GM23338 (cell line): ENCODE measurements at regions not wholly inside any gene's neighbourhood (a gene's known extent, or its start where the extent isn't known, plus 50 kb on each side); places are given as distances from the start of the nearest gene placed in this dataset.

Experiments used
- ATAC-seq: fragments of 200-7000 bp; cut with Tn5 transposase; 3 replicates; pipeline ENCODE4 v1.9.1; 2020
- DNase-seq: peaks from one replicate; pipeline ENCODE4 v3.0.0-alpha.2; 2015; ENCODE audit warnings: low spot score
- H2AFZ ChIP-seq: fragments of 200-600 bp; sonication (generic); 2 replicates; pipeline ENCODE4 v1.8.0; 2016; ENCODE audit warnings: antibody characterized with exemption, mild to moderate bottlenecking, moderate library complexity
- H3F3A ChIP-seq: fragments of 200-600 bp; sonication (generic); replicated peaks from 2 replicates; pipeline ENCODE4 v1.8.0; 2017; ENCODE audit warnings: antibody characterized with exemption, mixed run types, low read depth
- H3K27ac ChIP-seq: fragments of 200-600 bp; sonication (generic); 2 replicates; pipeline ENCODE4 v1.6.1; 2016; ENCODE audit warnings: low read depth
- H3K27me3 ChIP-seq: fragments of 200-600 bp; sonication (generic); 2 replicates; pipeline ENCODE4 v1.8.0; 2016; ENCODE audit warnings: mild to moderate bottlenecking, mixed run types, moderate library complexity; ENCODE audit not compliant: insufficient read depth
- H3K36me3 ChIP-seq: fragments of 200-600 bp; sonication (generic); 2 replicates; pipeline ENCODE4 v1.8.0; 2016; ENCODE audit warnings: mild to moderate bottlenecking; ENCODE audit not compliant: insufficient read depth
- H3K4me1 ChIP-seq: fragments of 200-600 bp; sonication (generic); 2 replicates; pipeline ENCODE4 v1.8.0; 2016; ENCODE audit warnings: mild to moderate bottlenecking, moderate library complexity; ENCODE audit not compliant: insufficient read depth
- H3K4me2 ChIP-seq: fragments of 200-600 bp; sonication (generic); 2 replicates; pipeline ENCODE4 v1.7.1; 2017; ENCODE audit warnings: mixed run types
- H3K4me3 ChIP-seq: fragments of 200-600 bp; sonication (generic); 2 replicates; pipeline ENCODE4 v1.6.1; 2016; ENCODE audit warnings: mixed run types
- H3K79me2 ChIP-seq: fragments of 200-600 bp; sonication (generic); replicated peaks from 2 replicates; pipeline ENCODE4 v1.8.0; 2017; ENCODE audit warnings: mild to moderate bottlenecking; ENCODE audit not compliant: insufficient read depth
- H3K9me2 ChIP-seq: fragments of 200-600 bp; sonication (generic); 2 replicates; pipeline ENCODE4 v1.8.0; 2017; ENCODE audit not compliant: insufficient read depth
- H4K20me1 ChIP-seq: fragments of 200-600 bp; sonication (generic); replicated peaks from 2 replicates; pipeline ENCODE4 v1.8.0; 2017; ENCODE audit warnings: mild to moderate bottlenecking; ENCODE audit not compliant: insufficient read depth
- H3K27ac Mint-ChIP-seq: 2 replicates; pipeline ENCODE4 v1.8.0; 2020; ENCODE audit warnings: inconsistent platforms, mild to moderate bottlenecking, moderate library complexity, mixed read lengths
- H3K27me3 Mint-ChIP-seq: 3 replicates; pipeline ENCODE4 v1.8.0; 2022; ENCODE audit warnings: low read depth, mild to moderate bottlenecking, moderate library complexity, mixed read lengths, inconsistent platforms; ENCODE audit not compliant: insufficient read depth, poor library complexity
- H3K36me3 Mint-ChIP-seq: 3 replicates; pipeline ENCODE4 v1.8.0; 2021; ENCODE audit warnings: low read depth, mild to moderate bottlenecking, inconsistent platforms, moderate library complexity, mixed read lengths
- H3K4me1 Mint-ChIP-seq: 3 replicates; pipeline ENCODE4 v1.8.0; 2020; ENCODE audit warnings: mild to moderate bottlenecking, inconsistent platforms, mixed read lengths
- H3K4me3 Mint-ChIP-seq: 3 replicates; pipeline ENCODE4 v1.8.0; 2021; ENCODE audit warnings: moderate library complexity, mild to moderate bottlenecking, inconsistent platforms, mixed read lengths
- H3K9me3 Mint-ChIP-seq: 3 replicates; pipeline ENCODE4 v1.8.0; 2020; ENCODE audit warnings: moderate library complexity, mild to moderate bottlenecking, inconsistent platforms, mixed read lengths
- CREB1 ChIP-seq: fragments of 250-450 bp; sonication (Bioruptor Pico); IDR thresholded peaks from 2 replicates; pipeline ENCODE4 v1.5.0; 2020; ENCODE audit warnings: low read depth, mild to moderate bottlenecking, moderate library complexity
- ETS1 ChIP-seq: IDR thresholded peaks from 2 replicates; pipeline ENCODE4 v1.6.1; 2016; ENCODE audit warnings: antibody characterized with exemption
- EZH2 ChIP-seq: fragments of 200-600 bp; sonication (generic); IDR thresholded peaks from one replicate; pipeline ENCODE4 v1.8.0; 2017; ENCODE audit warnings: antibody characterized with exemption, mild to moderate bottlenecking, low read depth; ENCODE audit not compliant: unreplicated experiment
- EZH2phosphoT487 ChIP-seq: fragments of 200-600 bp; sonication (generic); IDR thresholded peaks from one replicate; pipeline ENCODE4 v1.8.1; 2018; ENCODE audit warnings: antibody characterized with exemption; ENCODE audit not compliant: unreplicated experiment
- JUNB ChIP-seq: IDR thresholded peaks from one replicate; pipeline ENCODE4 v1.6.1; 2016; ENCODE audit warnings: antibody characterized with exemption; ENCODE audit not compliant: unreplicated experiment
- NANOG ChIP-seq: IDR thresholded peaks from 2 replicates; pipeline ENCODE4 v1.6.1; 2016; ENCODE audit warnings: antibody characterized with exemption, borderline replicate concordance
- POLR2AphosphoS5 ChIP-seq: IDR thresholded peaks from 2 replicates; pipeline ENCODE4 v1.6.1; 2016; ENCODE audit warnings: antibody characterized with exemption, low read depth
- REST ChIP-seq: IDR thresholded peaks from one replicate; pipeline ENCODE4 v1.6.1; 2018; ENCODE audit warnings: antibody characterized with exemption; ENCODE audit not compliant: unreplicated experiment
- STAT1 ChIP-seq: IDR thresholded peaks from one replicate; pipeline ENCODE4 v1.6.1; 2016; ENCODE audit warnings: antibody characterized with exemption; ENCODE audit not compliant: unreplicated experiment
- ZNF114 ChIP-seq: fragments of 250-450 bp; sonication (Bioruptor Pico); IDR thresholded peaks from 2 replicates; pipeline ENCODE4 v1.5.0; 2020; ENCODE audit warnings: mild to moderate bottlenecking, moderate library complexity
- ZNF331 ChIP-seq: fragments of 250-450 bp; sonication (Bioruptor Pico); IDR thresholded peaks from 2 replicates; pipeline ENCODE4 v1.5.0; 2020; ENCODE audit warnings: low read depth, mild to moderate bottlenecking, moderate library complexity
- ZNF462 ChIP-seq: fragments of 250-450 bp; sonication (Bioruptor Pico); IDR thresholded peaks from 2 replicates; pipeline ENCODE4 v1.5.0; 2020; ENCODE audit warnings: mild to moderate bottlenecking, moderate library complexity
- TF ChIP-seq, protein P1 (sequence below), 2 experiments: fragments of 200-600 bp in 1 of 2; sonication (generic) in 1 of 2; conservative IDR thresholded peaks; 2 replicates each; pipeline versions ENCODE4 v1.5.1 to v1.6.1; 2016 to 2017; ENCODE audit warnings: antibody characterized with exemption in 2 of 2, low read depth in 2 of 2, mild to moderate bottlenecking in 2 of 2, moderate library complexity in 1 of 2

GRCh38 chr11:13111813-13112130 lies 102.7 kb downstream of the RASSF10 start:
- peaks cover 4% of the 10 kb centered on the region for H3K4me1 ChIP-seq
- H3K36me3 ChIP-seq = no peaks in the 10 kb centered on the region
- H3K9me2 ChIP-seq = peaks cover 12% of the 10 kb centered on the region; the same call in 1 of the 2 replicates
- Mint-ChIP-seq H3K4me3 (no peak overlapping the region), H3K9me3 (peaks cover 11% of the 10 kb centered on the region; the same call in 2 of the 3 replicates), H3K4me1 (peaks cover 15% of the 10 kb centered on the region; the same call in 2 of the 3 replicates), H3K27ac (no peak overlapping the region), H3K36me3 (peaks cover 3% of the 10 kb centered on the region; the same call in 1 of the 3 replicates), H3K27me3 (no peaks in the 10 kb centered on the region)
- DNase-seq = no peak
- H3K4me2 ChIP-seq = no peak overlapping the region
- no peaks in the 10 kb centered on the region for H3K79me2 ChIP-seq
- 0 out of 2 replicates have a peak overlapping the region, but pooled peaks have one; percentile 6 for H2AFZ ChIP-seq
- no peak overlapping the region for H3K27ac ChIP-seq
- no peak for TF ChIP-seq ETS1
- no peak for TF ChIP-seq CREB1 (CRISPR knock-in tag)
- no peak for TF ChIP-seq ZNF331 (CRISPR knock-in tag)
- TF ChIP-seq EZH2 = no peak
- TF ChIP-seq EZH2phosphoT487 = no peak
- no peak for TF ChIP-seq POLR2AphosphoS5
- no peak for TF ChIP-seq STAT1
- TF ChIP-seq REST = no peak
- TF ChIP-seq, protein P1, sequence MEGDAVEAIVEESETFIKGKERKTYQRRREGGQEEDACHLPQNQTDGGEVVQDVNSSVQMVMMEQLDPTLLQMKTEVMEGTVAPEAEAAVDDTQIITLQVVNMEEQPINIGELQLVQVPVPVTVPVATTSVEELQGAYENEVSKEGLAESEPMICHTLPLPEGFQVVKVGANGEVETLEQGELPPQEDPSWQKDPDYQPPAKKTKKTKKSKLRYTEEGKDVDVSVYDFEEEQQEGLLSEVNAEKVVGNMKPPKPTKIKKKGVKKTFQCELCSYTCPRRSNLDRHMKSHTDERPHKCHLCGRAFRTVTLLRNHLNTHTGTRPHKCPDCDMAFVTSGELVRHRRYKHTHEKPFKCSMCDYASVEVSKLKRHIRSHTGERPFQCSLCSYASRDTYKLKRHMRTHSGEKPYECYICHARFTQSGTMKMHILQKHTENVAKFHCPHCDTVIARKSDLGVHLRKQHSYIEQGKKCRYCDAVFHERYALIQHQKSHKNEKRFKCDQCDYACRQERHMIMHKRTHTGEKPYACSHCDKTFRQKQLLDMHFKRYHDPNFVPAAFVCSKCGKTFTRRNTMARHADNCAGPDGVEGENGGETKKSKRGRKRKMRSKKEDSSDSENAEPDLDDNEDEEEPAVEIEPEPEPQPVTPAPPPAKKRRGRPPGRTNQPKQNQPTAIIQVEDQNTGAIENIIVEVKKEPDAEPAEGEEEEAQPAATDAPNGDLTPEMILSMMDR (conservative IDR thresholded peaks at IDR 0.05; ENCODE audit: low read depth in 2 of 2) = no peak
- TF ChIP-seq JUNB = no peak
- TF ChIP-seq ZNF114 = no peak
- TF ChIP-seq ZNF462 (CRISPR knock-in tag) = no peak
- TF ChIP-seq NANOG = no peak
- no peak overlapping the region for H3K4me3 ChIP-seq
- no peaks in the 10 kb centered on the region for H4K20me1 ChIP-seq
- ATAC-seq = no peak
- no peaks in the 10 kb centered on the region for H3F3A ChIP-seq
- no peaks in the 10 kb centered on the region for H3K27me3 ChIP-seq
